ENCODE measurements at regions not wholly inside any gene's neighbourhood (a gene's known extent, or its start where the extent isn't known, plus 50 kb on each side); places are given as distances from the start of the nearest gene placed in this dataset.

DNA sequence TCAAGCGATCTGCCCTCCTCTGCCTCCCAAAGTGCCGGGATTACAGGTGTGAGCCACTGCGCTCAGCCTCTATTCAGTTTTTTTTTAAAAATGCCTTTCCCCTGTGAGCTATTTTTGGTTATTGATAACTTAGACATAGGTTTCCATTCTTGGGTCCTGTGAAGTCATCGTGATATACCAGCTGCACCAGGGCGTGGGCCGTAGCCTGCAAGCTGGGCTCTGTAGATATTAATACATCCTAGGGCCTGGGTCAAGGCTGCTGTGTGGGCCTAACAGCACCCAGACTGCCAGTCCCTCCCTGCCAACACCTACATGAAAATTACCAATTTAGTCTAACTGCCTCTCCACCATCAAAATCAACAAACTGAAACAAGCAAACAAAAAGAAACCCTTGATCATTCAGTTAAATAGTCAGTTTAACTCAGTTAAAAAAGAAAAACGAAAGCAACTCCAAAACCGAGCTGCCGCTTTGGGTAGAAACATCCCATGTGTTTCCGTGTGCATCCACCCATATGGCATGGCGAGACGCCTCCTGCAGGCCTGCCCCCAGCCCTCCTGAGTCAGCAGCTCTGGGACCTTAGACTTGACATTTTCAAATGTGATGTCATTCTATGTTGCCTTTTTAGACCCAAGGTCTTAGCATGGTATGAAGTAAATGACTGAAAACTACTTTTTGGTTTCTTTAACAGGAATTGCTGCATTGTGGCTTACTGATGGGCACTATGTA is 330.2 kb downstream of the GLRX3 start:
- no peak for TF ChIP-seq CHD1 (IDR thresholded peaks at IDR 0.05; ENCODE audit: low read depth, low read length)
- TF ChIP-seq CEBPB (IDR thresholded peaks at IDR 0.05; ENCODE audit: low read depth, low read length): no peak
- TF ChIP-seq RAD21 (IDR thresholded peaks at IDR 0.05; ENCODE audit: low read length): no peak
- TF ChIP-seq RFX5 (IDR thresholded peaks at IDR 0.05; ENCODE audit: low read depth, low read length): no peak
- no peak for TF ChIP-seq MAFK (IDR thresholded peaks at IDR 0.05; ENCODE audit: low read depth, low read length)
- no peak for TF ChIP-seq POLR2A (IDR thresholded peaks at IDR 0.05; ENCODE audit: low read depth, low read length)
- TF ChIP-seq, protein P1, sequence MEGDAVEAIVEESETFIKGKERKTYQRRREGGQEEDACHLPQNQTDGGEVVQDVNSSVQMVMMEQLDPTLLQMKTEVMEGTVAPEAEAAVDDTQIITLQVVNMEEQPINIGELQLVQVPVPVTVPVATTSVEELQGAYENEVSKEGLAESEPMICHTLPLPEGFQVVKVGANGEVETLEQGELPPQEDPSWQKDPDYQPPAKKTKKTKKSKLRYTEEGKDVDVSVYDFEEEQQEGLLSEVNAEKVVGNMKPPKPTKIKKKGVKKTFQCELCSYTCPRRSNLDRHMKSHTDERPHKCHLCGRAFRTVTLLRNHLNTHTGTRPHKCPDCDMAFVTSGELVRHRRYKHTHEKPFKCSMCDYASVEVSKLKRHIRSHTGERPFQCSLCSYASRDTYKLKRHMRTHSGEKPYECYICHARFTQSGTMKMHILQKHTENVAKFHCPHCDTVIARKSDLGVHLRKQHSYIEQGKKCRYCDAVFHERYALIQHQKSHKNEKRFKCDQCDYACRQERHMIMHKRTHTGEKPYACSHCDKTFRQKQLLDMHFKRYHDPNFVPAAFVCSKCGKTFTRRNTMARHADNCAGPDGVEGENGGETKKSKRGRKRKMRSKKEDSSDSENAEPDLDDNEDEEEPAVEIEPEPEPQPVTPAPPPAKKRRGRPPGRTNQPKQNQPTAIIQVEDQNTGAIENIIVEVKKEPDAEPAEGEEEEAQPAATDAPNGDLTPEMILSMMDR (conservative IDR thresholded peaks at IDR 0.05; ENCODE audit: low read depth, low read length): no peak
- POLR2A ChIA-PET (ENCODE audit: unreplicated experiment): no interaction called here
- Histone ChIP-seq H4K5ac (ENCODE audit: low read depth, low read length) (no peak overlapping the region), H3K4me1 (ENCODE audit: control insufficient read depth, insufficient read depth, low read length) (no peaks in the 10 kb centered on the region), H2BK15ac (ENCODE audit: low read depth, low read length) (no peak overlapping the region), H2AK5ac (ENCODE audit: low read depth, low read length) (no peak overlapping the region), H4K91ac (ENCODE audit: insufficient read depth, low read depth, low read length) (no peak overlapping the region), H3K56ac (ENCODE audit: extremely low read depth, insufficient read depth, low read length) (no peak overlapping the region), H3K4me3 (ENCODE audit: insufficient read depth, low read depth, low read length) (no peak overlapping the region), H3K9me1 (ENCODE audit: insufficient read depth, low read length) (no peaks in the 10 kb centered on the region), H3K27me3 (ENCODE audit: control insufficient read depth, insufficient read depth, low read length) (no peaks in the 10 kb centered on the region), H2BK120ac (ENCODE audit: low read depth, low read length) (no peak overlapping the region), H3K23ac (ENCODE audit: low read depth, low read length) (no peak overlapping the region), H3K27ac (ENCODE audit: insufficient read depth, low read length) (no peak overlapping the region), H2BK20ac (ENCODE audit: low read depth, low read length) (no peak overlapping the region), H2AK9ac (replicated peaks; ENCODE audit: low read depth, low read length, poor library complexity) (no peak overlapping the region), H4K20me1 (ENCODE audit: insufficient read depth, low read length) (no peaks in the 10 kb centered on the region), H3K4ac (ENCODE audit: low read depth, low read length) (no peak overlapping the region), H2AFZ (replicated peaks; ENCODE audit: low read length, poor library complexity) (no peak overlapping the region), H2BK5ac (ENCODE audit: low read depth, low read length, poor library complexity, severe bottlenecking) (no peak overlapping the region), H3K79me1 (ENCODE audit: low read depth in 1 of 2, low read length in 2 of 2) (no peaks in the 10 kb centered on the region), H3K4me2 (ENCODE audit: low read depth, low read length) (no peak overlapping the region), H3K36me3 (ENCODE audit: control insufficient read depth, insufficient read depth, low read length) (no peaks in the 10 kb centered on the region), H3K9me3 (ENCODE audit: control insufficient read depth, insufficient read depth, low read length) (peaks cover 45% of the 10 kb centered on the region), H3K14ac (replicated peaks; ENCODE audit: low read depth, low read length) (no peak overlapping the region), H3K18ac (ENCODE audit: low read depth, low read length) (no peak overlapping the region), H4K8ac (ENCODE audit: low read depth in 2 of 2, low read length in 2 of 2) (no peak overlapping the region), H3K9ac (ENCODE audit: low read depth, low read length) (no peak overlapping the region)
- WGBS, 2 experiments (ENCODE audit: extremely low coverage in 2 of 2, insufficient read length in 1 of 2): 73% methylated on average over 3 of the region's 12 CpGs; no CpG with 5 or more reads in 1 of the 2 experiments
- DNase-seq (no peak), ATAC-seq (ENCODE audit: low read depth) (no peak)
- CTCF ChIA-PET: no interaction called here
- in situ Hi-C loops (cut with MboI; ENCODE audit: low sequenced_read_pairs) (no loop called here), dilution Hi-C loops (cut with HindIII; ENCODE audit: low sequenced_read_pairs, unreplicated experiment) (no loop called here), intact Hi-C loops (cut with micrococcal nuclease) (no loop called here)
- BruUV-seq (replicated peaks): no TSS peak
